DND-41 (cell line): ENCODE measurements at regions not wholly inside any gene's neighbourhood (a gene's known extent, or its start where the extent isn't known, plus 50 kb on each side); places are given as distances from the start of the nearest gene placed in this dataset.

Experiments used
- ATAC-seq: fragments of 200-7000 bp; cut with Tn5 transposase; 3 replicates; pipeline ENCODE4 v1.9.1; 2021; ENCODE audit warnings: low read depth; ENCODE audit not compliant: insufficient read depth
- DNase-seq: peaks from one replicate; pipeline ENCODE4 v3.0.0-alpha.2; 2020
- H2AFZ ChIP-seq: 2 replicates; pipeline ENCODE4 v1.6.0; 2012; ENCODE audit warnings: low read depth, low read length
- H3K27ac ChIP-seq: 2 replicates; pipeline ENCODE4 v1.5.1; 2012; ENCODE audit warnings: low read length, inconsistent platforms
- H3K27me3 ChIP-seq: fragments of 200-600 bp; sonication (generic); 2 replicates; pipeline ENCODE4 v1.6.0; 2012; ENCODE audit warnings: low read length, mild to moderate bottlenecking, inconsistent platforms; ENCODE audit not compliant: insufficient read depth, poor library complexity
- H3K36me3 ChIP-seq: 2 replicates; pipeline ENCODE4 v1.5.1; 2012; ENCODE audit warnings: low read length, inconsistent platforms; ENCODE audit not compliant: insufficient read depth
- H3K4me1 ChIP-seq: 2 replicates; pipeline ENCODE4 v1.5.1; 2012; ENCODE audit warnings: mild to moderate bottlenecking, low read length; ENCODE audit not compliant: insufficient read depth
- H3K4me2 ChIP-seq: 2 replicates; pipeline ENCODE4 v1.6.0; 2012; ENCODE audit warnings: mild to moderate bottlenecking, moderate library complexity, low read length, inconsistent platforms; ENCODE audit not compliant: insufficient read depth
- H3K4me3 ChIP-seq, 2 experiments: fragments of 200-600 bp in 1 of 2; shearing (Covaris generic) in 1 of 2; 2 replicates each; pipeline ENCODE4 v1.5.1; 2012 to 2016; ENCODE audit warnings: inconsistent platforms in 2 of 2, low read length in 2 of 2, mild to moderate bottlenecking in 2 of 2, low read depth in 1 of 2, moderate library complexity in 1 of 2
- H3K79me2 ChIP-seq: 2 replicates; pipeline ENCODE4 v1.6.0; 2012; ENCODE audit warnings: low read length, inconsistent platforms; ENCODE audit not compliant: insufficient read depth
- H3K9ac ChIP-seq: 2 replicates; pipeline ENCODE4 v1.6.0; 2012; ENCODE audit warnings: low read depth, mild to moderate bottlenecking, inconsistent platforms, low read length, moderate library complexity
- H3K9me3 ChIP-seq: 2 replicates; pipeline ENCODE4 v1.5.1; 2012; ENCODE audit warnings: low read length, moderate library complexity, mild to moderate bottlenecking, inconsistent platforms; ENCODE audit not compliant: insufficient read depth, severe bottlenecking
- H4K20me1 ChIP-seq: 2 replicates; pipeline ENCODE4 v1.6.0; 2012; ENCODE audit warnings: low read length; ENCODE audit not compliant: insufficient read depth
- EZH2 ChIP-seq: IDR thresholded peaks from 3 replicates; pipeline ENCODE4 v1.6.1; 2012; ENCODE audit warnings: borderline replicate concordance, low read depth, mild to moderate bottlenecking, moderate library complexity, low read length, inconsistent platforms; ENCODE audit not compliant: severe bottlenecking
- TF ChIP-seq, protein P1 (sequence below): IDR thresholded peaks from 2 replicates; pipeline ENCODE4 v1.5.1; 2012; ENCODE audit warnings: borderline replicate concordance, low read length, moderate library complexity, mild to moderate bottlenecking; ENCODE audit not compliant: poor library complexity, severe bottlenecking; ENCODE audit errors: extremely low read depth

DNA sequence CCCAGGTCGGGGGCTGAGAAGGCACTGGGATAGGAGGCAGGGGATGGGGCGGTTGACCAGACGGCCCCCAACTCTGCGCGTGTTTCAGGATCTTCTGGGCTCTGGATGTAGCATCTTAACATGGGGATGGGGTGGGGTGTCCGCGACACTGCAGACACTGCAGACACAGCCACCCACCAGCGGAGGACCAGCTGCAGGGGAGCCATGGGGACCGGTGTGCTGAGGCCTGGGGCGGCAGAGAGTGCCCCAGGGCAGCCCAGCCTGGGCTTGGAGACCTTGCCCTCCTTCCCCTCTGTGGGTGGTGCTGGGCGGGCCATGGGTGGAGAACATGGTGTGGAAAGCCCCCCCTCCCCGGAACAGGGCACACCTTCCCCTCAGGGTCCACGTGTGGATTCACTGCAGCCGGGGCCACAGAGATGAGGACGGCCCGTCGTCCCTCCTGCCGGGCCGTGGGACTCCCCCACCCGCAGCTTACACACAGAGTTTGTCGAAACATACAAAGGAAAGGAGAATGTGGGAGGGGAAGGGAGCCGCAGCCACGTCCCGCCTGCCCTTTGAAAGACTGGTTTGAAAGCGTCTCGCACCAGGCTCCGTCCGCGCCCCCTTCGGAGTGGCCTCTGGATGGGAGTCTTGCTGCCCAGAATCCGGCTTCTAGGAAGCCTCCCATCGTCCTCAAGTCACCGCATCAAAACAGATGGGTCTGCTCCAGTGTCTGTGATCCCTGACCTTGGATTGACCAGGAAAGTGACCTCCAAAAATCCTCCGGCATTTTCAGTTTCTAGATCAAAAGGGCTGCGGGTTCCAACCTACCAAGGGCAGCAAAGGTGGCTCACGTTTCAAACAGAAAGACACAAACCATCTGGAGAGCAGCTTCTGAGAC is 91.5 kb upstream of the TCERG1L start:
- Histone ChIP-seq H3K4me1 (no peaks in the 10 kb centered on the region), H2AFZ (no peak overlapping the region), H3K9ac (no peak overlapping the region), H3K27ac (no peak overlapping the region), H3K4me2 (no peak overlapping the region), H3K9me3 (no peaks in the 10 kb centered on the region), H3K27me3 (no peaks in the 10 kb centered on the region), H3K4me3 (no peak overlapping the region), H3K36me3 (no peaks in the 10 kb centered on the region), H4K20me1 (0 out of 2 replicates have a peak, but pooled peaks cover 5% of the 10 kb centered on the region), H3K79me2 (no peaks in the 10 kb centered on the region)
- no peak for TF ChIP-seq EZH2
- TF ChIP-seq, protein P1, sequence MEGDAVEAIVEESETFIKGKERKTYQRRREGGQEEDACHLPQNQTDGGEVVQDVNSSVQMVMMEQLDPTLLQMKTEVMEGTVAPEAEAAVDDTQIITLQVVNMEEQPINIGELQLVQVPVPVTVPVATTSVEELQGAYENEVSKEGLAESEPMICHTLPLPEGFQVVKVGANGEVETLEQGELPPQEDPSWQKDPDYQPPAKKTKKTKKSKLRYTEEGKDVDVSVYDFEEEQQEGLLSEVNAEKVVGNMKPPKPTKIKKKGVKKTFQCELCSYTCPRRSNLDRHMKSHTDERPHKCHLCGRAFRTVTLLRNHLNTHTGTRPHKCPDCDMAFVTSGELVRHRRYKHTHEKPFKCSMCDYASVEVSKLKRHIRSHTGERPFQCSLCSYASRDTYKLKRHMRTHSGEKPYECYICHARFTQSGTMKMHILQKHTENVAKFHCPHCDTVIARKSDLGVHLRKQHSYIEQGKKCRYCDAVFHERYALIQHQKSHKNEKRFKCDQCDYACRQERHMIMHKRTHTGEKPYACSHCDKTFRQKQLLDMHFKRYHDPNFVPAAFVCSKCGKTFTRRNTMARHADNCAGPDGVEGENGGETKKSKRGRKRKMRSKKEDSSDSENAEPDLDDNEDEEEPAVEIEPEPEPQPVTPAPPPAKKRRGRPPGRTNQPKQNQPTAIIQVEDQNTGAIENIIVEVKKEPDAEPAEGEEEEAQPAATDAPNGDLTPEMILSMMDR: no peak
- no peak for DNase-seq
- no peak for ATAC-seq

DNA sequence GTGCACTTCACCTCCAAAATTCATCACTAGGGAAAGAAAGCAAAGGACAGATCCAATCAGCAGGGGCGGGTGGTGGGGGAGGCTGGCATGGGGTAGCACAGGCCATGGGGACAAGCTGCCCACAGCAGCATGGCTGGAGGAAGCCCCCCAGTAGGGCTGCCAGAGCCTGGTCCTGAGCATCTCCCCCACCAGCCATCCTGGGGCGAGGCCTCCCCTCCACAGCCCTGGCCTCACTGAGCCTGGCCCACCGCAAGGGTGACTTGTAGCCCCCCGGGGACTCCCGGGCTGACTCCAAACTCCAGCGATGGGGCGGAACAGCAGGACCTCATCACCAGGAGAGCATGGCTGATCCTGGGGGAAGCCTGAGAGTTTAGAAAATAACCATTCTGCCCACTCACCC is 92.4 kb upstream of the TCERG1L start:
- H3K4me3 ChIP-seq: no peak overlapping the region

DNA sequence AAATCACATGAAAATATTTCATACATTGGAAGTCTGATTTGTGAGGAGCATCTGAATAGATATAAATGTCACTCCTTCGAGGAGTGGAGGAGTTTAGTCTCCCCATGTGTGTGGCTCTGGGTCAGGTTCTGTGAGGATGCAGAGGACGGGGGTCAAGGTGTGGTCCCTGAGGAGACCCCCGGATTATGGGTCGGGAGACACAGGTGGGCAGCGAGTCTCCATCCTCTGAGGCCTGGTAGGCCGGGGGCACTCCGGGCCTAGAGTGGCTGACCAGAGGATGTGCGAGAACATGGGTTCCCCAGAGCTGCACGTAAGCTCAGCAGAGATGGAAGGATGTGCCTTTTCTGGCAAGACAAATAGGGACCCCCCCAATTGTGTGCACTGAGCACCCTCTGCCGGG is 93.4 kb upstream of the TCERG1L start:
- Histone ChIP-seq H3K9me3 (no peaks in the 10 kb centered on the region), H3K27me3 (no peaks in the 10 kb centered on the region), H3K36me3 (no peaks in the 10 kb centered on the region), H3K27ac (no peak overlapping the region), H2AFZ (no peak overlapping the region), H3K4me2 (no peak overlapping the region), H3K9ac (no peak overlapping the region), H3K4me3 (no peak overlapping the region), H3K4me1 (no peaks in the 10 kb centered on the region), H3K79me2 (no peaks in the 10 kb centered on the region), H4K20me1 (0 out of 2 replicates have a peak, but pooled peaks cover 5% of the 10 kb centered on the region)
- DNase-seq: no peak
- TF ChIP-seq, protein P1: no peak
- no peak for TF ChIP-seq EZH2
- ATAC-seq: no peak

More for the DNA sequence above, 92.4 kb upstream of the TCERG1L start:
- Histone ChIP-seq H2AFZ (no peak overlapping the region), H3K4me1 (no peaks in the 10 kb centered on the region), H3K27me3 (no peaks in the 10 kb centered on the region), H3K36me3 (no peaks in the 10 kb centered on the region), H4K20me1 (0 out of 2 replicates have a peak, but pooled peaks cover 5% of the 10 kb centered on the region), H3K79me2 (no peaks in the 10 kb centered on the region), H3K27ac (no peak overlapping the region), H3K9me3 (no peaks in the 10 kb centered on the region), H3K9ac (no peak overlapping the region), H3K4me2 (no peak overlapping the region)
- no peak for DNase-seq
- no peak for ATAC-seq
- TF ChIP-seq, protein P1: no peak
- TF ChIP-seq EZH2: no peak
